ENCODE measurements at regions not wholly inside any gene's neighbourhood (a gene's known extent, or its start where the extent isn't known, plus 50 kb on each side); places are given as distances from the start of the nearest gene placed in this dataset.

DNA sequence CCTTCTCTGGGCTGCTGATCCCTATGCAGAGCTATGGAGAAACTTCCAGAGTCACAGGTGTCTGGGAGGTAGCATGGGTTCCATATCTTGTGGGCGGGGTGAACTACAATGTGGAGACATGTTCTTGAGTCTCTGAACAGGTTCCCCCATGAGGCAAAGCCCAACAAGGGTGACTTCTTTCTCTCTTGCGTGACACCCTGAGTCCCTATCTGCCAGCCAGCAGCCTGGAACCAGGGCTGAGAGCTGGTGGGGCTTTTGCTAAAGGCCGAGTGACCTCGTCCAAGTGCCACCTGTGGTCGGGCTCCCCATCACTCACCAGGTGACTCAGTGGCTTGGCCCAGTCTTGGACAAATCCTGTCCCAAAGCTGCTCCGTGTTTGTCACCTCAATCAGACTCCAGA lies 88.0 kb upstream of the ZNF536 start:
- Histone ChIP-seq H3K27me3 (replicated peaks; ENCODE audit: insufficient read depth, low read depth, low read length, poor library complexity) (no peaks in the 10 kb centered on the region), H3K36me3 (ENCODE audit: insufficient read depth, low read length, poor library complexity, severe bottlenecking) (no peaks in the 10 kb centered on the region), H3K9me3 (ENCODE audit: low read depth, low read length, poor library complexity, severe bottlenecking) (no peaks in the 10 kb centered on the region), H3K4me3 (ENCODE audit: low read depth, low read length, poor library complexity, severe bottlenecking) (no peak overlapping the region), H3K27ac (ENCODE audit: low read depth, low read length, poor library complexity, severe bottlenecking) (no peak overlapping the region), H3K4me1 (ENCODE audit: insufficient read depth, low read length, poor library complexity, severe bottlenecking) (no peaks in the 10 kb centered on the region)
- intact Hi-C loops (cut with micrococcal nuclease; ENCODE audit: unreplicated experiment): no loop called here
- ChIA-PET POLR2A (ENCODE audit: low non-redundant PET) (no interaction called here), CTCF (no interaction called here)
- TF ChIP-seq, protein P1, sequence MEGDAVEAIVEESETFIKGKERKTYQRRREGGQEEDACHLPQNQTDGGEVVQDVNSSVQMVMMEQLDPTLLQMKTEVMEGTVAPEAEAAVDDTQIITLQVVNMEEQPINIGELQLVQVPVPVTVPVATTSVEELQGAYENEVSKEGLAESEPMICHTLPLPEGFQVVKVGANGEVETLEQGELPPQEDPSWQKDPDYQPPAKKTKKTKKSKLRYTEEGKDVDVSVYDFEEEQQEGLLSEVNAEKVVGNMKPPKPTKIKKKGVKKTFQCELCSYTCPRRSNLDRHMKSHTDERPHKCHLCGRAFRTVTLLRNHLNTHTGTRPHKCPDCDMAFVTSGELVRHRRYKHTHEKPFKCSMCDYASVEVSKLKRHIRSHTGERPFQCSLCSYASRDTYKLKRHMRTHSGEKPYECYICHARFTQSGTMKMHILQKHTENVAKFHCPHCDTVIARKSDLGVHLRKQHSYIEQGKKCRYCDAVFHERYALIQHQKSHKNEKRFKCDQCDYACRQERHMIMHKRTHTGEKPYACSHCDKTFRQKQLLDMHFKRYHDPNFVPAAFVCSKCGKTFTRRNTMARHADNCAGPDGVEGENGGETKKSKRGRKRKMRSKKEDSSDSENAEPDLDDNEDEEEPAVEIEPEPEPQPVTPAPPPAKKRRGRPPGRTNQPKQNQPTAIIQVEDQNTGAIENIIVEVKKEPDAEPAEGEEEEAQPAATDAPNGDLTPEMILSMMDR (conservative IDR thresholded peaks at IDR 0.05; ENCODE audit: low read depth, low read length): no peak
- no peak for TF ChIP-seq EZH2 (IDR thresholded peaks at IDR 0.05; ENCODE audit: borderline replicate concordance, low read depth, low read length, poor library complexity, severe bottlenecking)
- no TSS peak for BruUV-seq (replicated peaks)
- no peak for DNase-seq (ENCODE audit: low spot score)

DNA sequence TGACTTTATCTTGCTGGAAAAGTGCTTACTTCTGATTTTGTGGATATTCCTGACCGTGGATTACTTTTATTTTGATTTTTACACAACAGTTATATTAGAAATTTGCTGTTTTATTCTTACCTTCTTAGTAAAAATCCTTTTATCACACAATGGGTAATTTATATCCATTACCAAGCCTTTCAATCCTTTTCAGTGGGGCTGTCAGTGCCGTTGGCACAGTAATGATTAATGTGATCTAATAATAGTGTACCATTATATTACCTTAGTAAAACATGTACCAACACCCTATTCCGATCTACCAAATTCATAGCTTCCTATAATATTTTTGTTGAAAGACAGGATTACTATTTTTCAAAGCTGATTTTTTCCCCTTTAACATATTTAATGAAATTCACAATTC lies 87.3 kb upstream of the ZNF536 start:
- intact Hi-C loops (cut with micrococcal nuclease; ENCODE audit: unreplicated experiment): no loop called here
- H3K36me3 ChIP-seq (ENCODE audit: insufficient read depth, low read length, poor library complexity, severe bottlenecking): no peaks in the 10 kb centered on the region
- H3K4me3 ChIP-seq (ENCODE audit: low read depth, low read length, poor library complexity, severe bottlenecking): no peak overlapping the region
- no peaks in the 10 kb centered on the region for H3K27me3 ChIP-seq (replicated peaks; ENCODE audit: insufficient read depth, low read depth, low read length, poor library complexity)
- ChIA-PET POLR2A (ENCODE audit: low non-redundant PET) (no interaction called here), CTCF (no interaction called here)
- H3K4me1 ChIP-seq (ENCODE audit: insufficient read depth, low read length, poor library complexity, severe bottlenecking): no peaks in the 10 kb centered on the region
- no peak for DNase-seq (ENCODE audit: low spot score)
- H3K9me3 ChIP-seq (ENCODE audit: low read depth, low read length, poor library complexity, severe bottlenecking): no peaks in the 10 kb centered on the region
- no TSS peak for BruUV-seq (replicated peaks)
- TF ChIP-seq EZH2 (IDR thresholded peaks at IDR 0.05; ENCODE audit: borderline replicate concordance, low read depth, low read length, poor library complexity, severe bottlenecking): no peak
- TF ChIP-seq, protein P1 (conservative IDR thresholded peaks at IDR 0.05; ENCODE audit: low read depth, low read length): no peak
- no peak overlapping the region for H3K27ac ChIP-seq (ENCODE audit: low read depth, low read length, poor library complexity, severe bottlenecking)

- H3K36me3 ChIP-seq (ENCODE audit: insufficient read depth, low read length, poor library complexity, severe bottlenecking): no peaks in the 10 kb centered on the region
- BruUV-seq (replicated peaks): no TSS peak
- H3K27ac ChIP-seq (ENCODE audit: low read depth, low read length, poor library complexity, severe bottlenecking): no peak overlapping the region
- ChIA-PET POLR2A (ENCODE audit: low non-redundant PET) (no interaction called here), CTCF (no interaction called here)
- no peaks in the 10 kb centered on the region for H3K4me1 ChIP-seq (ENCODE audit: insufficient read depth, low read length, poor library complexity, severe bottlenecking)
- H3K27me3 ChIP-seq (replicated peaks; ENCODE audit: insufficient read depth, low read depth, low read length, poor library complexity): no peaks in the 10 kb centered on the region
- no peaks in the 10 kb centered on the region for H3K9me3 ChIP-seq (ENCODE audit: low read depth, low read length, poor library complexity, severe bottlenecking)
- intact Hi-C loops (cut with micrococcal nuclease; ENCODE audit: unreplicated experiment): no loop called here
- TF ChIP-seq, protein P1 (conservative IDR thresholded peaks at IDR 0.05; ENCODE audit: low read depth, low read length): no peak
- TF ChIP-seq EZH2 (IDR thresholded peaks at IDR 0.05; ENCODE audit: borderline replicate concordance, low read depth, low read length, poor library complexity, severe bottlenecking): no peak
- DNase-seq (ENCODE audit: low spot score): no peak
- no peak overlapping the region for H3K4me3 ChIP-seq (ENCODE audit: low read depth, low read length, poor library complexity, severe bottlenecking)
Measured at GRCh38 chr19:30286378-30286777, 85.8 kb upstream of the ZNF536 start.
